Endothelial cell of umbilical vein (primary cell): ENCODE measurements at regions not wholly inside any gene's neighbourhood (a gene's known extent, or its start where the extent isn't known, plus 50 kb on each side); places are given as distances from the start of the nearest gene placed in this dataset.

Experiments used
- BruUV-seq: library from RNA; stranded (reverse); fragments of 400-500 nt; replicated peaks from 2 replicates; lab custom pipeline; 2021; lab: Mats Ljungman, UMichigan
- CTCF ChIA-PET: fragments of 300-600, 350-600 bp; sonication (Branson Sonifier 250); formaldehyde crosslinking; loops from one replicate; lab custom pipeline; 2021; ENCODE audit warnings: antibody characterized with exemption, inconsistent platforms; lab: Charles Lee
- POLR2A ChIA-PET: fragments of 300-600, 350-600 bp; sonication (Branson Sonifier 250); formaldehyde crosslinking; loops from one replicate; lab custom pipeline; 2021; ENCODE audit warnings: antibody characterized with exemption, inconsistent platforms; lab: Charles Lee
- DNase-seq: peaks from one replicate; pipeline ENCODE4 v3.0.0-alpha.2; 2011; ENCODE audit warnings: low read depth, low spot score
- FAIRE-seq: peaks from 2 replicates; lab custom pipeline; 2011; peaks lifted over from hg19 to GRCh38; lab: Jason Lieb, UNC
- H2AFZ ChIP-seq: 2 replicates; pipeline ENCODE4 v1.6.0; 2012; ENCODE audit warnings: low read depth, low read length, control low read depth, inconsistent platforms
- H3K27ac ChIP-seq: 2 replicates; pipeline ENCODE4 v1.5.1; 2011; ENCODE audit warnings: low read depth, mild to moderate bottlenecking, control low read depth, low read length, moderate library complexity; ENCODE audit not compliant: insufficient read depth
- H3K27me3 ChIP-seq, 2 experiments: 2 replicates each; pipeline versions ENCODE4 v1.6.0 to v1.6.1; 2011; ENCODE audit warnings: low read length in 2 of 2, mixed read lengths in 1 of 2; ENCODE audit not compliant: control insufficient read depth in 2 of 2, insufficient read depth in 2 of 2
- H3K36me3 ChIP-seq, 2 experiments: 2 replicates in 1 of 2; 3 replicates in 1 of 2; pipeline ENCODE4 v1.5.1; 2011; ENCODE audit warnings: low read length in 2 of 2, mild to moderate bottlenecking in 1 of 2, moderate library complexity in 1 of 2; ENCODE audit not compliant: control insufficient read depth in 2 of 2, insufficient read depth in 2 of 2; ENCODE audit errors: extremely low read depth in 1 of 2
- H3K4me1 ChIP-seq: 3 replicates; pipeline ENCODE4 v1.5.1; 2011; ENCODE audit warnings: mild to moderate bottlenecking, low read length; ENCODE audit not compliant: control insufficient read depth, insufficient read depth; ENCODE audit errors: extremely low read depth
- H3K4me2 ChIP-seq: 2 replicates; pipeline ENCODE4 v1.6.1; 2011; ENCODE audit warnings: low read length, control low read depth, mixed read lengths; ENCODE audit not compliant: insufficient read depth
- H3K4me3 ChIP-seq, 3 experiments: fragments of 200-600 bp in 1 of 3; sonication (generic), shearing (Covaris generic) in 1 of 3; replicated peaks in 1 of 3; 2 replicates each; pipeline ENCODE4 v1.5.1; 2011 to 2016; ENCODE audit warnings: control low read depth in 3 of 3, low read length in 3 of 3, mild to moderate bottlenecking in 2 of 3, inconsistent platforms in 1 of 3, low read depth in 1 of 3, moderate library complexity in 1 of 3; ENCODE audit not compliant: insufficient read depth in 1 of 3
- H3K79me2 ChIP-seq: 2 replicates; pipeline ENCODE4 v1.6.0; 2012; ENCODE audit warnings: low read length, inconsistent platforms; ENCODE audit not compliant: control insufficient read depth, insufficient read depth
- H3K9ac ChIP-seq: replicated peaks from 2 replicates; pipeline ENCODE3; 2011; ENCODE audit warnings: low read length, control low read depth; ENCODE audit not compliant: insufficient read depth; ENCODE audit errors: extremely low read depth
- H3K9me1 ChIP-seq: replicated peaks from 3 replicates; pipeline ENCODE4 v1.6.0; 2011; ENCODE audit warnings: mild to moderate bottlenecking, low read length; ENCODE audit not compliant: control insufficient read depth, insufficient read depth; ENCODE audit errors: extremely low read depth
- H3K9me3 ChIP-seq: replicated peaks from 2 replicates; pipeline ENCODE4 v1.5.1; 2012; ENCODE audit warnings: low read length, inconsistent platforms; ENCODE audit not compliant: control insufficient read depth, insufficient read depth
- H4K20me1 ChIP-seq: replicated peaks from 2 replicates; pipeline ENCODE3; 2011; ENCODE audit warnings: mild to moderate bottlenecking, low read length; ENCODE audit not compliant: control insufficient read depth, insufficient read depth; ENCODE audit errors: extremely low read depth
- EZH2 ChIP-seq: IDR thresholded peaks from 2 replicates; pipeline ENCODE4 v1.6.1; 2012; ENCODE audit warnings: borderline replicate concordance, low read depth, mild to moderate bottlenecking, moderate library complexity, low read length, inconsistent platforms; ENCODE audit not compliant: severe bottlenecking
- FOS ChIP-seq: IDR thresholded peaks from 2 replicates; pipeline ENCODE4 v1.6.1; 2011; ENCODE audit warnings: mild to moderate bottlenecking, low read length, moderate library complexity, borderline replicate concordance; ENCODE audit not compliant: insufficient read depth
- GATA2 ChIP-seq: IDR thresholded peaks from 2 replicates; pipeline ENCODE4 v1.7.0; 2011; ENCODE audit warnings: low read depth, mild to moderate bottlenecking, moderate library complexity, mixed read lengths, low read length; ENCODE audit not compliant: insufficient read length, insufficient read depth
- JUN ChIP-seq: IDR thresholded peaks from 2 replicates; pipeline ENCODE4 v1.6.1; 2011; ENCODE audit warnings: borderline replicate concordance, low read depth; ENCODE audit not compliant: insufficient read length, insufficient read depth
- MAX ChIP-seq: IDR thresholded peaks from 2 replicates; pipeline ENCODE4 v1.6.1; 2011; ENCODE audit not compliant: insufficient read depth, insufficient read length
- MYC ChIP-seq: IDR thresholded peaks from one replicate; pipeline ENCODE4 v1.6.1; 2011; ENCODE audit warnings: mild to moderate bottlenecking, low read depth, low read length
- POLR2A ChIP-seq: IDR thresholded peaks from 2 replicates; pipeline ENCODE4 v1.6.1; 2012; ENCODE audit warnings: low read depth, mild to moderate bottlenecking, control low read depth, low read length
- POLR2AphosphoS5 ChIP-seq: IDR thresholded peaks from 2 replicates; pipeline ENCODE4 v1.6.1; 2012; ENCODE audit warnings: low read depth, mild to moderate bottlenecking, control low read depth, low read length, moderate library complexity; ENCODE audit not compliant: insufficient read depth
- dilution Hi-C: fragments of 300-500 bp; cut with MboI; formaldehyde crosslinking; loops from one replicate; pipeline ENCODE4 v1.15.0; 2019; ENCODE audit warnings: low sequenced_read_pairs; ENCODE audit not compliant: extremely low pct_ligation_motif_present
- intact Hi-C: fragments of 100-400 bp; cut with micrococcal nuclease; formaldehyde crosslinking; loops from one replicate; pipeline ENCODE4 v1.10.0; 2022
- TF ChIP-seq, protein P1 (sequence below), 2 donors: IDR thresholded peaks; 1 replicate in 1 of 2; 2 replicates in 1 of 2; pipeline ENCODE4 v1.5.1; 2011; ENCODE audit warnings: low read length in 2 of 2, mild to moderate bottlenecking in 2 of 2, moderate library complexity in 2 of 2, control low read depth in 1 of 2, inconsistent platforms in 1 of 2, low read depth in 1 of 2; ENCODE audit not compliant: insufficient read depth in 1 of 2; ENCODE audit errors: extremely low read depth in 1 of 2

GRCh38 chr2:82013641-82014040 is 1709.1 kb upstream of the LRRTM1 start:
- Histone ChIP-seq H3K9me3 (no peaks in the 10 kb centered on the region), H4K20me1 (peaks cover 2% of the 10 kb centered on the region), H3K27me3 (no peaks in the 10 kb centered on the region), H3K36me3 (no peaks in the 10 kb centered on the region), H3K4me2 (no peak overlapping the region), H2AFZ (no peak overlapping the region), H3K4me3 (no peak overlapping the region), H3K27ac (no peak overlapping the region), H3K4me1 (no peaks in the 10 kb centered on the region), H3K9me1 (no peaks in the 10 kb centered on the region), H3K9ac (no peak overlapping the region), H3K79me2 (no peaks in the 10 kb centered on the region)
- dilution Hi-C loops (no loop called here), intact Hi-C loops (no loop called here)
- no peak for DNase-seq
- ChIA-PET CTCF (no interaction called here), POLR2A (no interaction called here)
- no TSS peak for BruUV-seq
- FAIRE-seq: no peak
- no peak for TF ChIP-seq JUN
- TF ChIP-seq POLR2A: no peak
- no peak for TF ChIP-seq MYC
- no peak for TF ChIP-seq POLR2AphosphoS5
- no peak for TF ChIP-seq FOS
- TF ChIP-seq, protein P1, sequence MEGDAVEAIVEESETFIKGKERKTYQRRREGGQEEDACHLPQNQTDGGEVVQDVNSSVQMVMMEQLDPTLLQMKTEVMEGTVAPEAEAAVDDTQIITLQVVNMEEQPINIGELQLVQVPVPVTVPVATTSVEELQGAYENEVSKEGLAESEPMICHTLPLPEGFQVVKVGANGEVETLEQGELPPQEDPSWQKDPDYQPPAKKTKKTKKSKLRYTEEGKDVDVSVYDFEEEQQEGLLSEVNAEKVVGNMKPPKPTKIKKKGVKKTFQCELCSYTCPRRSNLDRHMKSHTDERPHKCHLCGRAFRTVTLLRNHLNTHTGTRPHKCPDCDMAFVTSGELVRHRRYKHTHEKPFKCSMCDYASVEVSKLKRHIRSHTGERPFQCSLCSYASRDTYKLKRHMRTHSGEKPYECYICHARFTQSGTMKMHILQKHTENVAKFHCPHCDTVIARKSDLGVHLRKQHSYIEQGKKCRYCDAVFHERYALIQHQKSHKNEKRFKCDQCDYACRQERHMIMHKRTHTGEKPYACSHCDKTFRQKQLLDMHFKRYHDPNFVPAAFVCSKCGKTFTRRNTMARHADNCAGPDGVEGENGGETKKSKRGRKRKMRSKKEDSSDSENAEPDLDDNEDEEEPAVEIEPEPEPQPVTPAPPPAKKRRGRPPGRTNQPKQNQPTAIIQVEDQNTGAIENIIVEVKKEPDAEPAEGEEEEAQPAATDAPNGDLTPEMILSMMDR (IDR thresholded peaks at IDR 0.05; ENCODE audit: extremely low read depth in 1 of 2, insufficient read depth in 1 of 2, low read depth in 1 of 2, low read length in 2 of 2): no peak
- TF ChIP-seq GATA2: no peak
- no peak for TF ChIP-seq EZH2
- TF ChIP-seq MAX: no peak
